LoVo (cell line): ENCODE measurements at regions not wholly inside any gene's neighbourhood (a gene's known extent, or its start where the extent isn't known, plus 50 kb on each side); places are given as distances from the start of the nearest gene placed in this dataset.
A peak's percentile ranks its signal among the peaks of the same experiment; 100 is the strongest.
"Not testable (repeated sequence)": the region's sequence is repeated elsewhere in the genome, so short reads cannot be mapped to it uniquely, and the experiment has no call there.

ENCODE experiments used
- DNase-seq: peaks from one replicate; pipeline ENCODE4 v3.0.0-alpha.2; 2016; ENCODE audit warnings: low spot score

DNA sequence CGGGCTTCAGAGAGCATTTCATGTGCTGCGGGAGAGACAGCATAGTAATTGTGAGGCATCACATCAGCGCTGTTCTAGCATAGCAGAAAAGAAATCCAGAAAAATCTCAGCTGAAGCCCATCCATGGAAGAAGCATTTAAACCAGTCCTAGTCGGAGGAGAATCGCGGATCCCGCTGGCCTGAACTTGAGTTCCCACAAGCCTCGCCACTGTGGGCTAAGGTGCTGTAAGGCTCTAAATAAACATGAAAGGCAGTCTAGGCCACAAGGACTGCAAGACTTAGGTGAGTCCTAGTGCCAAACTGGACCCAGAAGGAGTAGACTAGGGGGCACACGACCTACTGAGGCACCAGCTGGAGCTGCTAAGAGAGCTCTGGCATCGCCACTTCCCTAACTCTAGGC is 1225.3 kb upstream of the CHAC2 start:
- no peak for DNase-seq

DNA sequence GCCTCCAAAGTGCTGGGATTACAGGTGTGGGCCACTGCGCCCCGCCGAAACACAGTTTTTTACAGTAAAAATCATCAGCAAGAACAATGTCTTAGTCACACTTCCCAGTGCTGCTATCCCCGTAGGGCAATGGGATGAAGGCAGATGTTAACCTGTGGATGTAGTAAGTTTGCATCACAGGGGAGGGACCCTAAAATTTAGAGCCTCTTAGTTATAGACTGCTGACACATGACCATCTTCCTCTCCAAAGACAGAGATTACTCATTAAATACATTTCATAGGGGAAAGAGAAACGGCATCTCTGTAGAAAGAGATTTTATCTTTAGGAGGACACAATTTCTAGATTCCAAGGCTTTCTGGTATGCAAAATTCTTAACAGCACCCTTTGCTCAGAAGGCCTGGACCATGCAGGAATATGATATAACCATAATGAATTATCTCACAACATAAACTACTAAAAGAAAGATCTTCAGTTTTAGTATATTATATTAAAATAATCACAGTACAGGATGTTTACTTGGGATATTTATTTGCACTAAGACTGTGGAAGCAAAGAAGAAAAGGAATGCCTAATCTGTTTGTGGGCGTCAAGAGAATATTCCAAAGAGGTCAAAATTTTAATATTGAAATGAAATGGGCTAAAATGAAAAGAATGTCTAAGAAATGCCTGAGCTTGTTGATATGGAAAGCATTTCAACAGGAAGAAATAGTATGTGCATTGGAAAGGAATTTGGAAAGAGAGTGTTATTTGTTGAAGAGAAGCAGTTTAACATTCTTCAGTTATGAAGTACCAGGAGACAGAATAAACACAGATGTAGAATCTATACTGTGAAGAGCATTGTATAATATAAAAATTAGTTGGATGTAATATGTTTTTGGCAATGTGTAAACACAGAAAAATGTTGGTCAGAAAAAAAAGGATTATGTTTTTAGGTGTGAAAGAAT is 1228.3 kb upstream of the CHAC2 start:
- no peak for DNase-seq

DNA sequence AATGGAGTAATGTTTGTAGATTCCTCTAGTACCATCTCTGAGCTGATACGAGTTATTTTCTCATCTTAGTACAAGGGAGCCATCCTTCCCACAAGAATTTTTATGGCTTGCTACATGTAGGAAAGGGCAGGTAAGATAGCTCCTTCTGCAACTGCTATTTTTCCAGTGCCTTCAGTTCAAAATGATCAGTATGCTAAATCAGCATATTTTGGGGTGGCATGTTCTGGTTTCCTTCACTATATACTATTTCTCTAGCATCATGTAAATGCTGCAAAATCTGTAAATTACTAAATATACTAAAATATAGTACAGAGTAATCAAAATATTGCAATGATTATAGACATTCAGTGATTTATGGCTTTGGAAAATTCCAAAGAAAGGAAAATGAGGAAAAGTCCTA is 1230.0 kb upstream of the CHAC2 start:
- DNase-seq, result no peak

- DNase-seq, result no peak
Measured at GRCh38 chr2:52536929-52537460, 1230.6 kb upstream of the CHAC2 start.

- DNase-seq, result no peak
Measured at GRCh38 chr2:52532956-52533355, 1234.6 kb upstream of the CHAC2 start.

DNA sequence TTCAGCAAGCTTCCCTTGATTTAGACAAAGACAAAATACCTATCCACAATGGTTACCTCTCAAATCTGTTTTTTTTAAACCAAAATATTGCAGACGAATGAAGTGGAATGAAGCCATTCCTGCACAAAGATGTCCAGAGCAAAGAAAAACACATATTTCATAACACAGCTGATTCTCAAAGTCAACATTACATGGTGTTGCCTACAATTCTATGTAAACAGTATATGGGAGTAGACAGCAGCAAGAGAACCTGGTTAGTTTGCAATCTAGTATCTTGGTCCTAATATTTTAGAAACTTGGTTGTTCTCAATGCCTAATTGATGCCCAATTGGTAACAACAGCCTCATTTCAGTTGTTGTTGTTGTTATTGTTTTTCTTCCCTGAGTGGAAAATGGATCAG is 1240.9 kb upstream of the CHAC2 start:
- DNase-seq, result no peak

- DNase-seq, result no peak
Measured at GRCh38 chr2:52520644-52521043, 1247.0 kb upstream of the CHAC2 start.

DNA sequence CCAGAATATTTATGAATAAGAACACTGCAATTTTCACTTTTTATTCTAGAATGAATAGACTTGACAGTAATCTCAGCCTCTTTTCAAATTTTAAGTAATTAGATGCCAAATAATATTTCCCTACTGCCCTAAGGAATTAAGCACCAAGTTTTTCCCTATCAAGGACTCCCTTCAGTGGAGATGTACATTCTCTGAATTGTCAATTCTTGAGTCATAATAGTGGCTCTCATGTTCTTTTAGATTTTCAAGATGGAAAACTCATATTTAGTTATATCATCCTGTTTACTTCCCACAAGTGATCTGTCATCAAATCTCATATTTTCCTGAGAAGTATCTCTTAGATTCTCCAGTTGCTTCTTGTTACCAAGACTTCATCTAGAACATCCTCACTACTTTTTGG is 1248.9 kb upstream of the CHAC2 start:
- peak; percentile 0 for DNase-seq

DNA sequence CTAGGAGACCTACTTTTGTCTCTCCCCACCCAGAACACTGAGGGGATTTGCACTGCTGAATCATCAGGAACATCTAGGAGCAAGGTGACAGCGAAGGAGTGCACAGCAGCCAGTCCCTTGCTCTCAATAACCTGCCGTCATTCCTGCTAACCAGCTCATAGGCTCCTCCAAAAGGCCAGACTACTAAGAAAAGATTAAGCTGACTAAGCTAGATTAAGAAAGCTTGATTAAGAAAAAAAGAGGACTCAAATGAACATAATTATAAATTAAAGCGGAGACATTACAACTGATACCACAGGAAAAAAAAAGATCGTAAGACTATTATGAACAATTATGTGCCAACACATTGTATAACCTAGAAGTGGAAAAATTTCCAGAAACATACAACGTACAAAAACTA is 1254.8 kb upstream of the CHAC2 start:
- peak; percentile 0 for DNase-seq

GRCh38 chr2:52510432-52510831 is 1257.2 kb upstream of the CHAC2 start:
- peak; percentile 0 for DNase-seq

GRCh38 chr2:52502476-52502860 is 1265.1 kb upstream of the CHAC2 start:
- DNase-seq, result no peak

GRCh38 chr2:52501715-52502475 is 1265.7 kb upstream of the CHAC2 start:
- no peak for DNase-seq

DNA sequence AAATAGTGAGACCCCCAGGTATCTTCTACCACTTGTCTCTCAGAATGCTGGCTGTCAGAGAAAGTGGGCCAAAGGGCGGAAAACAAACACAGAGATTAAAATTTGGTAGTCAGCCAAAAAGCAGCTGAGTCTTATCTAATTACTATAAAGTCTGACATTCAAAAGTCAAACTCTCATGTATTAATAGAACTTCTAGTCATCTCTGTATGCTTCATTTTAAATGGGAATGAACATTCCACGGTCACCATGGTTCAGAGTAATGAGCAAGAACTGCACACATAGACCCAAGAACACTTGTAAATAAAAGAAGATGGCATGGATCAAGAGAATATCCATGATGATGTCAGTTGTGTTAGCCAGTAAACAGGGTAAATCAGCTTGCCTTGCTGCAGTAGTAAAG is 1267.0 kb upstream of the CHAC2 start:
- DNase-seq, result no peak

- no peak for DNase-seq
Measured at GRCh38 chr2:52498077-52498750, 1269.4 kb upstream of the CHAC2 start.

DNA sequence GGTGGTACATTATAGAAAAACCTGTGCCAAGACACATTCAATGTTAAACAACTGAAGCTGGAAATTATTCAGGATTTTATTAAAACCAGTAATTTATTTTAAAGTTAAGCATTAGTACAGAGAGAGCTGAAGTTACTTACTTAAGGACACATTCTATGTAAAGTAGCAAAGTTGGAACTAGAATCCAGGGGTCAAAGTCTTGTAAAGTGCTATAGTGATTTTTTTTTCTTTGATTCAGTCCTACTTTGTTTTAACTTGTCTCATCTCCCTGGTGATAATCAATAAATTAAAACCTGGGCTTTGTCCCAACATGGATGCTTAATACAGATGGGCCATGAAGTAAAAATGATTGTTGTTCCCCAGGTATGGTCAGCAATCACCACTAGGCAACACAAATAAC is 1271.8 kb upstream of the CHAC2 start:
- no peak for DNase-seq

DNA sequence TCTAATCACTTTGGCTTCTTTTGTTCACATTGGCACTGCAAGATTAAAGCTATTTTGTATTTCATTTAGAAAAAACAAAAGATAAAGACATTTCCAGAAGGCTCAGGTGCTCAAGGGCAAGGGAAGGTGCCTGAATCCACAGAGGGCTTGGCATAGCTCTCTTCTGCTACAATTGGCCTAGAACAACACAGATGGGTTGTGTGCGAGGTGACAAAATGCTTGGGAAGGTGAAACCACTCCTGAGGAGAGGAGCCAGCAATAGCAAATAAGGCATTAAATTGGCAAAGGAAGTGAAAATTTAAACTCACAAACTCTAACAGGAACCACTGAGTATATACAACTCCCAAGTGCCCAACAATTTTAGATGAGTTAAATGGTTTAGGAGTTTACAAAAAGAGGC is 1290.4 kb upstream of the CHAC2 start:
- no peak for DNase-seq

DNA sequence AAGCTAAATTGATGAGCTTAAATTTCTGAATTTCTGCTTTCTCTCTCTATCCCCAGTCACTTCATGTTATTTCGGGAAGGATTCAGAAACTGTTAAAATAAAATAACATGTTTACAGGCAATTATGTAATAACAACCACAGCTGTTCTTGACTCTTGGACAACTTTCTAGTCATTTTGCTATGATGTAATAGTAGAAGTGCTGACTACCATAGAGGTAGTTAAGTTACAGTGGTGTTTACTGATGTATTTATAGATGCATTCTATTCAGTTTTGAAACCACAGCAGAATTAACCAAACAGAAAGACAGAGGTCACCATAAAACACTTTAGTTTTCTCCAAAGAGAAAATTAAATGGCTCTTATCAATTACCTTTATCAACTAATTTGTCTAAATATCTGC is 1292.0 kb upstream of the CHAC2 start:
- DNase-seq, result no peak

GRCh38 chr2:52474091-52474490 is 1293.5 kb upstream of the CHAC2 start:
- no peak for DNase-seq

DNA sequence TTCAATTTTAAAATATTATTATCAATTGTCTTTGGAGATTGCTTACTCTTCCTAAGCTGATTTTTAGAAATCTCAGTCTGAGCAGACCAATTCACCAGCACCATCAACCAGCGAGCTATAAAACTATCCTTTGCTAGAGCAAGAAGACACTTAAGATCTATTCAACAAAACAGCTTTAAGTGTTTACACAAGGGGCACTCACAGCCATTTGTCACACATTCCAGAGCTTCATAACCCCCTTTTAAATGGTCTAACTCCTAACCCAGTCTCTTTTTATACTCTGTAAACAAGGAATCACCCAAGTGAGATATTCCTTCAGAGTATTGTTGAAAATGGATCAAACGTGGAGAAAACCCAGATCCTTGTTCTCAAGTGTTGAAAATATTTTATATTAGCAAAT is 1294.1 kb upstream of the CHAC2 start:
- DNase-seq, result no peak

DNA sequence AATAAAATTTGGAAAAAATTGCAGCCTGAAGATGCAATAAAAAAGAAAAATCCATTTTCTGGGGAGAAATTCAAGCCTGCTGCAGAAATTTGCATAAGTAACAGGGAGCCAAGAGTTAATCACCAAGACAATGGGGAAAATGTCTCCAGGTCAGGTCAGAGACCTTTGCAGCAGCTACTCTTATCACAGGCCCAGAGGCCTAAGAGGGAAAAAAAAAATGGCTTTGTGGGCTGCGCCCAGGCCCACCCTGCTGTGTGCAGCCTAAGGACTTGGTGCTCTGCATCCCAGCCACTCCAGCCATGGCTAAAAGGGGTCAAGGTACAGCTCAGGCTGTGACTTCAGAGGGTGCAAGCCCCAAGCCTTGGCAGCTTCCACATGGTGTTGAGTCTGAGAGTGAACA is 1297.1 kb upstream of the CHAC2 start:
- not testable (repeated sequence) for DNase-seq

- no peak for DNase-seq
Measured at GRCh38 chr2:52467189-52467588, 1300.4 kb upstream of the CHAC2 start.

GRCh38 chr2:52465287-52465686 is 1302.3 kb upstream of the CHAC2 start:
- DNase-seq, result no peak

DNA sequence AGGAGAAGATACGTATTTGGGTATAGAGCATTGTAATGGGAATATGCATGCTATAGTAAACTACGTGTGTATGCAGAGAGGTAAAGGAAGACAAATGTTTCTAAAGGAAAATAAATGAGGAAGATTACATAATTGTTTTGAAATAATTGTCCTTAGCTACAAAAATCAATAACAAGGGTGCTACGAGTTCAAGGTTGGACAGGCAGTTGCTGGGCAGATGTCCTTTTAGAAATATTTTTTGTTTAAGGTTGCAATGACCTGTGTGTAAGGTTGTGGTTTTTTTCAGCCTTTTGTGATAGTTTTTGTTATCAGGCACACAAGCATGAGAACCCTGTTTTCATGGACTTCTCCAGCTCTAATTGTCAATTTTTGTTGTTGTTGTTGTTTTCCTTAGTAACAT is 1304.1 kb upstream of the CHAC2 start:
- no peak for DNase-seq
